MM.1S (cell line): ENCODE measurements at regions not wholly inside any gene's neighbourhood (a gene's known extent, or its start where the extent isn't known, plus 50 kb on each side); places are given as distances from the start of the nearest gene placed in this dataset.

ENCODE experiments used
- DNase-seq: peaks from one replicate; pipeline ENCODE4 v3.0.0-alpha.2; 2015
- H2AFZ ChIP-seq: fragments of 300-600 bp; sonication (generic); 2 replicates; pipeline ENCODE4 v1.6.0; 2016; ENCODE audit warnings: antibody characterized with exemption, low read length
- H3F3A ChIP-seq: fragments of 300-600 bp; sonication (generic); 2 replicates; pipeline ENCODE4 v1.6.1; 2016; ENCODE audit warnings: mild to moderate bottlenecking, antibody characterized with exemption, low read length, moderate library complexity, mixed read lengths; ENCODE audit not compliant: insufficient read depth
- H3K27ac ChIP-seq: fragments of 300-600 bp; sonication (generic); 2 replicates; pipeline ENCODE4 v1.5.1; 2016; ENCODE audit warnings: mild to moderate bottlenecking, low read length
- H3K27me3 ChIP-seq: fragments of 300-600 bp; sonication (generic); replicated peaks from 2 replicates; pipeline ENCODE4 v1.6.0; 2016; ENCODE audit warnings: low read length; ENCODE audit not compliant: insufficient read depth
- H3K36me3 ChIP-seq: fragments of 300-600 bp; sonication (generic); replicated peaks from 2 replicates; pipeline ENCODE4 v1.6.1; 2016; ENCODE audit warnings: mild to moderate bottlenecking, low read length, mixed read lengths; ENCODE audit not compliant: insufficient read depth
- H3K4me1 ChIP-seq: fragments of 300-600 bp; sonication (generic); 2 replicates; pipeline ENCODE4 v1.6.1; 2016; ENCODE audit warnings: low read length, mixed read lengths
- H3K4me2 ChIP-seq: fragments of 300-600 bp; sonication (generic); 2 replicates; pipeline ENCODE4 v1.6.0; 2016; ENCODE audit warnings: low read depth, low read length
- H3K4me3 ChIP-seq: fragments of 300-600 bp; sonication (generic); 2 replicates; pipeline ENCODE4 v1.5.1; 2016; ENCODE audit warnings: low read length, mixed read lengths
- H3K79me2 ChIP-seq: fragments of 300-600 bp; sonication (generic); 2 replicates; pipeline ENCODE4 v1.6.1; 2016; ENCODE audit warnings: mixed run types, low read length, mixed read lengths
- H3K9ac ChIP-seq: fragments of 300-600 bp; sonication (generic); 2 replicates; pipeline ENCODE4 v1.6.1; 2016; ENCODE audit warnings: low read length, mixed read lengths
- H3K9me2 ChIP-seq: fragments of 300-600 bp; sonication (generic); replicated peaks from 2 replicates; pipeline ENCODE4 v1.6.1; 2016; ENCODE audit warnings: mild to moderate bottlenecking, low read length, mixed read lengths; ENCODE audit not compliant: insufficient read depth
- H3K9me3 ChIP-seq: fragments of 300-600 bp; sonication (generic); replicated peaks from 2 replicates; pipeline ENCODE4 v1.6.1; 2016; ENCODE audit warnings: mild to moderate bottlenecking, low read length, mixed read lengths; ENCODE audit not compliant: insufficient read depth
- H4K20me1 ChIP-seq: fragments of 300-600 bp; sonication (generic); 2 replicates; pipeline ENCODE4 v1.6.1; 2016; ENCODE audit warnings: mild to moderate bottlenecking, low read length, moderate library complexity, mixed read lengths; ENCODE audit not compliant: insufficient read depth
- CTCF ChIP-seq: fragments of 300-600 bp; sonication (generic); IDR thresholded peaks from 2 replicates; pipeline ENCODE4 v1.5.1; 2016; ENCODE audit warnings: antibody characterized with exemption, low read length, mixed read lengths
- EZH2 ChIP-seq: fragments of 300-600 bp; sonication (generic); optimal IDR thresholded peaks from 2 replicates; pipeline ENCODE3; 2017; ENCODE audit warnings: low read depth, mild to moderate bottlenecking, antibody characterized with exemption, low read length, mixed read lengths
- EZH2phosphoT487 ChIP-seq: fragments of 300-600 bp; sonication (generic); IDR thresholded peaks from 2 replicates; pipeline ENCODE4 v1.6.1; 2018; ENCODE audit warnings: antibody characterized with exemption, low read length

GRCh38 chr10:128879030-128879429, 588.0 kb upstream of the MGMT start:
- Histone ChIP-seq H3K4me2 (no peak overlapping the region), H2AFZ (no peak overlapping the region), H3K27me3 (no peaks in the 10 kb centered on the region), H3K4me3 (no peak overlapping the region), H3K27ac (no peak overlapping the region), H3K4me1 (no peaks in the 10 kb centered on the region), H3K9me3 (no peaks in the 10 kb centered on the region), H3K9me2 (no peaks in the 10 kb centered on the region), H3K79me2 (no peaks in the 10 kb centered on the region), H3K36me3 (no peaks in the 10 kb centered on the region), H3K9ac (no peak overlapping the region), H3F3A (no peaks in the 10 kb centered on the region), H4K20me1 (no peaks in the 10 kb centered on the region)
- no peak for TF ChIP-seq CTCF
- TF ChIP-seq EZH2phosphoT487: no peak
- TF ChIP-seq EZH2: no peak
- DNase-seq: no peak

GRCh38 chr10:128879441-128880140, 587.5 kb upstream of the MGMT start:
- Histone ChIP-seq H3K4me1 (no peaks in the 10 kb centered on the region), H3K4me3 (no peak overlapping the region), H3K79me2 (no peaks in the 10 kb centered on the region), H2AFZ (no peak overlapping the region), H3K27me3 (no peaks in the 10 kb centered on the region), H3K9ac (no peak overlapping the region), H3K36me3 (no peaks in the 10 kb centered on the region), H3K4me2 (no peak overlapping the region), H3F3A (no peaks in the 10 kb centered on the region), H3K9me2 (no peaks in the 10 kb centered on the region), H3K9me3 (no peaks in the 10 kb centered on the region), H3K27ac (no peak overlapping the region), H4K20me1 (no peaks in the 10 kb centered on the region)
- DNase-seq: no peak
- no peak for TF ChIP-seq CTCF

- no peak overlapping the region for H3K4me2 ChIP-seq
- no peaks in the 10 kb centered on the region for H3K36me3 ChIP-seq
- H3K79me2 ChIP-seq: no peaks in the 10 kb centered on the region
- no peaks in the 10 kb centered on the region for H3K4me1 ChIP-seq
- no peaks in the 10 kb centered on the region for H3K9me2 ChIP-seq
- no peaks in the 10 kb centered on the region for H4K20me1 ChIP-seq
- no peak overlapping the region for H2AFZ ChIP-seq
- H3K9ac ChIP-seq: no peak overlapping the region
- no peak overlapping the region for H3K4me3 ChIP-seq
- no peak overlapping the region for H3K27ac ChIP-seq
- TF ChIP-seq EZH2phosphoT487: no peak
- TF ChIP-seq EZH2: no peak
- TF ChIP-seq CTCF: no peak
- no peaks in the 10 kb centered on the region for H3K27me3 ChIP-seq
- H3K9me3 ChIP-seq: no peaks in the 10 kb centered on the region
- H3F3A ChIP-seq: no peaks in the 10 kb centered on the region
- no peak for DNase-seq
These were observed 586.8 kb upstream of the MGMT start for GRCh38 chr10:128880159-128880725.
